HG03521 (cell line): ENCODE measurements at regions not wholly inside any gene's neighbourhood (a gene's known extent, or its start where the extent isn't known, plus 50 kb on each side); places are given as distances from the start of the nearest gene placed in this dataset.

Experiments used
- ATAC-seq: cut with Tn5 transposase; IDR thresholded peaks from one replicate; pipeline ENCODE4 v1.9.1; 2021; ENCODE audit warnings: mild to moderate bottlenecking, moderate library complexity; ENCODE audit not compliant: unreplicated experiment

DNA sequence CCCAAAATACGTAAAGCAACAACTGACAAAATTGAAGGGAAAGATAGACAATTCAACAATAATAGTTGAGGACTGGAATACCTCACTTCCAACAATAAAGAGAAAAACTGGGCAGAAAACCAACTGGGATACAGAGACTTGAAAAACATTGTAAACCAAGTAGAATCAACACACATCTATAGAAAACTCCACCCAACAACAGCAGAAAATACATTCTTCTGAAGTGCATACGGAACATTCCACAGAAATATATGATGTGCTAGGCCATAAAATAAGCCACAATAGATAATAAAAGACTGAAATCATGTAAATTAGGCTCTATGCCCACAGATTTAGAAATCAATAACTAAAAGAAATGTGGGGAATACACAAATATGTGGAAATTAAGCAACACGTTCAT is 98.4 kb upstream of the THBS1 start:
- no peak for ATAC-seq

- no peak for ATAC-seq
These were observed 94.0 kb upstream of the THBS1 start for GRCh38 chr15:39486621-39487457.

DNA sequence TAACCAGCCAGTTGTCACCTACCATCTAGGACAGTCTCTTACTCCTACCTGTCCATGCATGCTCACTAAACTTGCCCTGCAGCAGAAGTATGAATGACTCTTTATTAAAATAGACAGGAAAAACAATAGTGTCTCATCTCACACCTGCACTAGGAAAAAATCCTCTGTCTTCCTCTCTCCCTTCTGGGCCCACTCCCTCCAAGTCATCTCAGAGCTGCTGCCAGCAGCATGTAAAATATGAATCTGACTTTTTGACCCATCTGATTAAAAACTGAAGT is 93.5 kb upstream of the THBS1 start:
- no peak for ATAC-seq

DNA sequence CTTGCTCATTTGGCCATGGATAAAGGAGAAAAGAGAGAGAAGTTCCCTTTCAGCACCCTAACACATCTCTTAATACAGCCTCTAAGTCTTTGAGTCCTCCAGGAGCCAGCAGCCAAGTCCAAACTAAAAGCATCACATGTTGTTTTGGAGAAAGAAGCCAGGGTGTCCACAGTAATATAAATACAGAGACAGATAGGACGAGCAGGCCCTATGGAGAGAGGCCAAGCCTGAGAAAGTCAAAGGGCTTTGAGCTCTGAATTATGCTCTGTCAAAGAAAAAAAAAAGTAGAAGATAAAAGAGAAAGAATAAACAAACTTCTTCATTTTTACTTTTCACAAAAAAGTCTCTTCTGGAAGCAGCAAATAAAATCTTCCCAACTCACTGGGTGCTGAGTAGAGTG is 92.4 kb upstream of the THBS1 start:
- no peak for ATAC-seq

DNA sequence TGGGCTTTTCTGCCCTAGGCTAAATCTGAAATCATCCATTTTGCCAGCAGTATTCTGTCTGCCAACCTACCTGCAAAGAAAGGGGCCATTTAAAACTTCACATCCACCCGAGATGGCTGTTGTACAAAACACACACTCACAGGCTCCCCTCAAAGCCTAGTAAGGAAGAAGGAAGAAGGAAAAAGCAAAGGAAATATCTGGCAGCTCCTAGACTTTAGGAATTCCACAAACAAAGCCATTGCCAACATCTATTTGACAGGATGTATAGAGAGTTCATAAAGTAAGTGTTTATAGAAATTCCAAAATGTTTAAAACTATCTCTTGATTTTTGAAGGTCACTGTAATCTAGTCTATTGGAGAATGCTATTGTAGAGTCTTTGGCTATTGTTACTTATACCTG is 91.9 kb upstream of the THBS1 start:
- no peak for ATAC-seq

DNA sequence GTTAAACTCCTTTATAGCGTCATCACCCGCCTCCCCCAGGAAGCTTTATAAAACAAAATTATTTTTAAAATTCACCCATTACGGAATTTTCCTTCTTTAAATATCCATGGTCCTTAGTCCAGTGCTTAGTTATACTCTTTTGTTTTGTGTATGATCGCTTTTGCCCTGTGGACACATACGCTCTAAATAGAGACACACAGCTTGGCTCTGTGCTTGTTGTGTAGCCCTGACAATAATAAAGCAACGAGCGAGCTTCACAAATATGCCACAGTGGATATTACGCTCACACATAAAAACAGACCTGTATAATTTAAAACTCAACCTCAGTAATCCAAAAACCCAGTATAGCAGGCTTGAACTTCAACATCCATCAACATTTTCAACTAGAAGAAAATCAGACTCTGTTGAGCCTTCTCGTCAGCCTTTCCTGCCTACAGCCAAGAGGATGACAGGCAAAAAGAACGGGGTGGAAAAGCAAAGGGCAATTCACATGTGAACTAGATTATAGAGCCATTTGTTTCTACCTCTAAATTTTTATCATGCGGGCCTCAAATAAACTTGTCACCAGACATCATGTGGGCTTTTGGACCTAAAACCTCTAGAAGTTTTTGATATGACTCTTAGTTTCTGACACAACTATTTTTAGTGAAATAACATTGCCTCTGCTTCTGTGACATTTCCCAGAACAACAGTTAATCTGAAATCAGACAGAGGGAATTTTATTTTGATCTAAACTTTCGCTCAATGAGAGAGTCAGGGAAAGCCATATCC is 89.6 kb upstream of the THBS1 start:
- ATAC-seq: no peak

GRCh38 chr15:39491886-39492490 is 88.9 kb upstream of the THBS1 start:
- ATAC-seq: no peak

GRCh38 chr15:39493424-39494067 is 87.3 kb upstream of the THBS1 start:
- ATAC-seq: no peak

DNA sequence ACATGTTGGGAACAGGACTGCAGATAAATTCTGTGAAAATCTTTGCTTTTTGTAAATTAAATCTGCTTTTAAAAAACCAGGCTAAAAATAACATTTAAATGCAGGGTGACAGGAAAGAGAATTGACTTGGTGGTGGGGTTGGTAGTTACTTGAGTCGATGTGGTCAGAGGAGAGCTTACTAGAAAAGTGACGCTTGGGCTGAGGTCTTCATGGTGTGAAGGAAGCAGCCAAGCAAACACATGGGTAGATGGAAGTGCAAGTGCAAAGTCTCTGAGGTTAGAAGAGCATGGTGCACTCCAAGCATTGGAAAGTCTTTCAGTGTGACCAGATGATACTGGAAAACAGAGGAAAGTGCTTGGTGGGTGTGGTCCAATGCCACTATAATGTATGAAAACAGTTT is 86.4 kb upstream of the THBS1 start:
- no peak for ATAC-seq

- no peak for ATAC-seq
These were observed 84.7 kb upstream of the THBS1 start for GRCh38 chr15:39495871-39496840.

DNA sequence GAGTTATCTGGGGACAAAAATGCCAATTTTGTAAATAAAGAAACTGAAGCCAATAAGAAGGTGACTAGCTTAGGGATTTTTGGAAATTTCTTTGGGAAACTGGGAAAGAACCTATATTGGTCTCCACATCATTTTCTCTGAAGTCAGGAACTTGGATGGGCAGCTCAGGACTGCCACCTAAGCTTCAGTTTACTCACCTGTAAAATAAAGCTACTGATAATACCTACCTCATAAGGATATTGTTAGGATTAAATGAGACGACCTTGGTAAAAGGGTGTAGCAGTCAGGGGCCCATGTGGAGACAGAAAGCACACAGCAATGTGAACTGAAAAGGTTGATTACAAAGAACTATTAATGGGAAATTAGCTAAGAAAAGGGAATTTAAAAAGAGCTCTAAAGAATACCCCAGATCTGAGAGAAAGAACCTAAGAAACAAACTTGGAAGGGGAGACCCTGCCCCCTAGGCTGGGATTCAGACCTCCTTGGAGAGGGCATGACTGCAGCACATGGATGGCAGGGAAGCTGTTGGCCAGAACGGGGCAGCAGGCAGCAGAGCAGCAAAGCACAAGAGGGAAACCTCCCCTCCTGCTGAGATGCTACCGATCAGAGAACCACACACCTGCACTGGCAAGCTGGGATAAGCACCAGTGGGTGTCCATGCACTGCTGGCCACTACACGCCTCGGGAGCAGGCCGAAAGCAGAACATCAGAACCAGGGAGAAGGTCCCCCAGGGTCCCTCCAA is 83.7 kb upstream of the THBS1 start:
- ATAC-seq: no peak

- no peak for ATAC-seq
These were observed 82.9 kb upstream of the THBS1 start for GRCh38 chr15:39497759-39498565.

DNA sequence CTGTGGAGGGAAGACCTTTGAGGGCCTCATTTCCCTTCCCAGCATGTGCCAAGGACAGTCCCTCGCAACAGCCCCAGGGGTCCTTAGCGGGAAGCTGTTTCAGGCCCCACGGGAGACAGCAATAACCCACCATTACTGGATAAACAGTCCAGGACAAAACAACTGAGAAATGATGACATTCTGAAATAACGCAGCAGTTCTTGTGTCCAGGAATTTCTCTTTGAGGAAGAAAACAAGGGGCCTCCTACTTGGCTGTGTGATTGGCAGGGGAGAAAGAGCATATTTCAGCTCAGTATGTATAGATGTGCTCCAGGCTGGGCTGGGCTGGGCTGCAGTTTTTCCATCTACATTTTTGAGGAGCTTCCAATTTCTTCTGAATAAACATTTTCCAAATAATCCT is 82.2 kb upstream of the THBS1 start:
- ATAC-seq: no peak

DNA sequence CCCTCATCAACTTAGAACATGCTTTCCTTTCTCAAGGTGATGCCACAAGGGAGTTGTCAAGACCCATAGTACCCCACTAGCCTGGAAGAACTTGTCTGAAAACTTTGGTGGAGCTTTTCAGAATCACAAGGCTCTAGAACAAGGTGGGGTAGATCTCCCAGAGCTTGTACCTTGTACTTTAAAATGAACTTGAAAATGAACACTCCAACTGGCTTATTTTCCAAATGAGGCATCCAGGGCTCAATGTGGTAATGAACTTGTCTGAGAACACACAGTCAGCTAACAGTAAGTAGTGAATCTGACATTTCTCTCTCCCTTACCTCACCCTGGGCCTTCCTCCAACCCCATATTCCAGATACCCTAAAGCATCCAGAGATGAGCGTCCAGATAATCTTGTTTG is 81.8 kb upstream of the THBS1 start:
- ATAC-seq: no peak

DNA sequence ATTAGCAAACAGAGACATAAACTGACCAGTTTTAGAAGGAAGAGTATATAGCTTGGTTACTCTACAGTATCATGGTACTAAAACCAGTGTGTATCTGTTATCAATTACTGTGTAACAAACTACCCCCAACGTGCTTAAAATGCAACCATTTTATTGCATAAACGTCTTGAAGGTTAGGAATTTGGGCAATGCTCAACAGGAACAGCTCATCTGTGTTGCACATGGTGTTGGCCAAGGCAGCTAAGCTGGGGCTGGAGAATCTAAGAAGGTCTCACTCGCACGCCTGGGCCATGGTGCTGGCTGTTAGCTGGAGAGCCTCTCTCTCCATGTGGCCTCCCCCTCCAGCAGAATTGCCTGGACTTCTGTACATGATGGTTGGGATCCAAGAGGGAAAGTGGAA is 81.2 kb upstream of the THBS1 start:
- ATAC-seq: no peak

DNA sequence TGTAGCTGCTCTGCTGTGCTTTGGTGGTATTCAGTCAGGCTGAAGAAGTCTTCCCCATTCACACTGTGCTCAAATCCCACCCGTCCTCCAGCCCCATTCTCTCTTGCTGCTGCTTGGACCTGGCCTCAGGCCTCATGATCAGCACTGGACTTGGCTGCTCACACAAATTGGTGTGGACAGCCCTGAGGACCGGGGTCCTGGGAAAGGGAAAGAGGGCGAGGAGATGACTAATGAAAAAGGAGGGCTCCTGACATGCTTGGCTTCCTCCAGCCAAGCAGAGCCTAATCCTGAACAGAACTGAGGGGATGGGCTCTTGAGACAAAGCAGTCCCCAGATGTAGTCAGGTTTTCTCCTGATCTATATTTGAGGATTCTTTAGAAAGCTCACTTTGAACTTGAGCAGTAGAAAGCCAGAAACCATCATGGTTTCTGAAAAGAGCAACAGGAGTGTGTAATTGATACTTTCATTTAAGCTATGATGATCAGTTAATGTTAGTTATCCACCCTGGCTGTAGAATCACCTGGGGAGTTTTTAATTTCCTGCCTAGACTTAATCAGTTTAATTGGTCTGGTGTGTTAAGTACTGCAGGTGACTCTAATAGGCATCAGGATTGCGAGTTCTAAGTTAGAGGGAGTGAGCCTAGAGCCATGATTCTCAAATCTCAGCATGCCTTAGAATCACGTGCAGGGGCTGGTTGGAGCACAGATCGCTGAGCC is 79.4 kb upstream of the THBS1 start:
- no peak for ATAC-seq

GRCh38 chr15:39502082-39502447 is 78.8 kb upstream of the THBS1 start:
- no peak for ATAC-seq

DNA sequence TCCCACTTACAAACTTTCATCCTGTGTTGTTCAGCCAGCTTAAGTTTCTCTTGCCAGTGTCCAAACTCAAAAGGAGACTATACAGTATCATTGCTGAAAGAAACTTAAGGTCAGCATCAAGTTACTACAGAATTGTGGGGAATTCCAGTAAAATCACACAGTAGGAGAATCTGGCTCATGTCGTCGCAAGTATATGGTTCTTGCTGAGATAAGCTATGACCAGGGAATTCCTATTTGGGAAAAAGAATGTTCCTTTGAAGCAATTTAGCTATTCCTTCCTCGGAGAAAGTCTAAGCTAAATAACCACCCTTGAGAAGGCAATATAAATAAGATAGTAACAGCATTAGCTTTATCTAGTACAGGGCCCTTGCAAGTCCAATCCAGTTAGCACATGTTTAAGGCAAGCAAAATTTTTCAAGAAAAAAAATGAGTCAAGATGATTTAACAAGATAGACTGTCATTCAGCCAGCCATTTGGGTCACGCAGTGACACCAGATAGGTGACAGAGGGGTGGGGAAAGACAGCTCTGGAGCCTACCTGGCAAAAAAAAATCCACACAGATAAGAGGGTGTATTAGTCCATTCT is 78.2 kb upstream of the THBS1 start:
- no peak for ATAC-seq
